HCT116 (cell line): ENCODE measurements at regions not wholly inside any gene's neighbourhood (a gene's known extent, or its start where the extent isn't known, plus 50 kb on each side); places are given as distances from the start of the nearest gene placed in this dataset.

Experiments
- ATF3 ChIP-seq: IDR thresholded peaks from 2 replicates; pipeline ENCODE4 v1.6.1; 2012
- EGR1 ChIP-seq: IDR thresholded peaks from 2 replicates; pipeline ENCODE4 v1.6.1; 2012; ENCODE audit warnings: low read depth
- EZH2phosphoT487 ChIP-seq: fragments of 200-600 bp; IDR thresholded peaks from 2 replicates; pipeline ENCODE4 v1.6.1; 2018; ENCODE audit warnings: antibody characterized with exemption, borderline replicate concordance
- FOSL1 ChIP-seq: IDR thresholded peaks from 2 replicates; pipeline ENCODE4 v1.6.1; 2012; ENCODE audit warnings: low read depth
- JUND ChIP-seq: IDR thresholded peaks from 2 replicates; pipeline ENCODE4 v1.6.1; 2012
- SIN3A ChIP-seq: IDR thresholded peaks from 2 replicates; pipeline ENCODE4 v1.6.1; 2012; ENCODE audit warnings: low read depth
- SP1 ChIP-seq: IDR thresholded peaks from 2 replicates; pipeline ENCODE4 v1.6.1; 2012; ENCODE audit warnings: low read depth
- TF ChIP-seq, protein P1 (sequence below): IDR thresholded peaks from 2 replicates; pipeline ENCODE4 v1.6.1; 2011; ENCODE audit warnings: mild to moderate bottlenecking, low read length, moderate library complexity; ENCODE audit not compliant: insufficient replicate concordance; ENCODE audit errors: extremely low read depth
- TF ChIP-seq, protein P2 (sequence below), 3 experiments: fragments of 200-600 bp in 1 of 3; sonication (generic) in 1 of 3; IDR thresholded peaks in 2 of 3; conservative IDR thresholded peaks in 1 of 3; 2 replicates each; pipeline ENCODE4 v1.5.1; 2012 to 2017; ENCODE audit warnings: low read depth in 2 of 3, low read length in 2 of 3, antibody characterized with exemption in 1 of 3, borderline replicate concordance in 1 of 3, control low read depth in 1 of 3, mild to moderate bottlenecking in 1 of 3, mixed read lengths in 1 of 3, mixed run types in 1 of 3, moderate library complexity in 1 of 3; ENCODE audit not compliant: insufficient read depth in 1 of 3
- TF ChIP-seq, protein P3 (sequence below): IDR thresholded peaks from 2 replicates; pipeline ENCODE4 v1.6.1; 2012; ENCODE audit warnings: low read depth

DNA sequence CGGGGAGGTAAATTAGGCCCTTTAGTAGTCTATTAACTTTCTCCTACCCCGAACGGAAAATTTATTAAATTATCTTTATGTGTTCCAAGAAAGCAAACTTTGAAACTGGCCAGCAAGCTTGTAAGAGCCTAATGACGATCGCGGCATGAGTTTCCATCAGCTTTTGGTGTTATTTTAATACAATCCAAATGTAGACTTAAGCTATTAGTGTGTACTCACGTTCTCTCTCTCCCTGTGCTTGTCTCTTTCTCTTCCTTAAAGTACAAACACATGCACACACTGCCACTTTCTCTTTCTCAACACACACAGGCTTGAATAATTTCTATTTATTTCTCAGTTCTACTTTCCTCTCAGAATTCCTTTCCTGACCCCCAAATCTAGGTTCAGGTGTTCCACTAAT, 108.8 kb upstream of the MME start:
- TF ChIP-seq, protein P1, sequence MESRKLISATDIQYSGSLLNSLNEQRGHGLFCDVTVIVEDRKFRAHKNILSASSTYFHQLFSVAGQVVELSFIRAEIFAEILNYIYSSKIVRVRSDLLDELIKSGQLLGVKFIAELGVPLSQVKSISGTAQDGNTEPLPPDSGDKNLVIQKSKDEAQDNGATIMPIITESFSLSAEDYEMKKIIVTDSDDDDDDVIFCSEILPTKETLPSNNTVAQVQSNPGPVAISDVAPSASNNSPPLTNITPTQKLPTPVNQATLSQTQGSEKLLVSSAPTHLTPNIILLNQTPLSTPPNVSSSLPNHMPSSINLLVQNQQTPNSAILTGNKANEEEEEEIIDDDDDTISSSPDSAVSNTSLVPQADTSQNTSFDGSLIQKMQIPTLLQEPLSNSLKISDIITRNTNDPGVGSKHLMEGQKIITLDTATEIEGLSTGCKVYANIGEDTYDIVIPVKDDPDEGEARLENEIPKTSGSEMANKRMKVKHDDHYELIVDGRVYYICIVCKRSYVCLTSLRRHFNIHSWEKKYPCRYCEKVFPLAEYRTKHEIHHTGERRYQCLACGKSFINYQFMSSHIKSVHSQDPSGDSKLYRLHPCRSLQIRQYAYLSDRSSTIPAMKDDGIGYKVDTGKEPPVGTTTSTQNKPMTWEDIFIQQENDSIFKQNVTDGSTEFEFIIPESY: no peak
- TF ChIP-seq, protein P2, sequence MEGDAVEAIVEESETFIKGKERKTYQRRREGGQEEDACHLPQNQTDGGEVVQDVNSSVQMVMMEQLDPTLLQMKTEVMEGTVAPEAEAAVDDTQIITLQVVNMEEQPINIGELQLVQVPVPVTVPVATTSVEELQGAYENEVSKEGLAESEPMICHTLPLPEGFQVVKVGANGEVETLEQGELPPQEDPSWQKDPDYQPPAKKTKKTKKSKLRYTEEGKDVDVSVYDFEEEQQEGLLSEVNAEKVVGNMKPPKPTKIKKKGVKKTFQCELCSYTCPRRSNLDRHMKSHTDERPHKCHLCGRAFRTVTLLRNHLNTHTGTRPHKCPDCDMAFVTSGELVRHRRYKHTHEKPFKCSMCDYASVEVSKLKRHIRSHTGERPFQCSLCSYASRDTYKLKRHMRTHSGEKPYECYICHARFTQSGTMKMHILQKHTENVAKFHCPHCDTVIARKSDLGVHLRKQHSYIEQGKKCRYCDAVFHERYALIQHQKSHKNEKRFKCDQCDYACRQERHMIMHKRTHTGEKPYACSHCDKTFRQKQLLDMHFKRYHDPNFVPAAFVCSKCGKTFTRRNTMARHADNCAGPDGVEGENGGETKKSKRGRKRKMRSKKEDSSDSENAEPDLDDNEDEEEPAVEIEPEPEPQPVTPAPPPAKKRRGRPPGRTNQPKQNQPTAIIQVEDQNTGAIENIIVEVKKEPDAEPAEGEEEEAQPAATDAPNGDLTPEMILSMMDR (IDR thresholded peaks at IDR 0.05 in 2 of 3, conservative IDR thresholded peaks at IDR 0.05 in 1 of 3; ENCODE audit: borderline replicate concordance in 1 of 3, insufficient read depth in 1 of 3, low read depth in 2 of 3, low read length in 2 of 3): no peak
- TF ChIP-seq JUND (no peak), ATF3 (no peak), SIN3A (no peak), EGR1 (no peak), EZH2phosphoT487 (no peak), FOSL1 (no peak), SP1 (no peak)
- TF ChIP-seq, protein P3, sequence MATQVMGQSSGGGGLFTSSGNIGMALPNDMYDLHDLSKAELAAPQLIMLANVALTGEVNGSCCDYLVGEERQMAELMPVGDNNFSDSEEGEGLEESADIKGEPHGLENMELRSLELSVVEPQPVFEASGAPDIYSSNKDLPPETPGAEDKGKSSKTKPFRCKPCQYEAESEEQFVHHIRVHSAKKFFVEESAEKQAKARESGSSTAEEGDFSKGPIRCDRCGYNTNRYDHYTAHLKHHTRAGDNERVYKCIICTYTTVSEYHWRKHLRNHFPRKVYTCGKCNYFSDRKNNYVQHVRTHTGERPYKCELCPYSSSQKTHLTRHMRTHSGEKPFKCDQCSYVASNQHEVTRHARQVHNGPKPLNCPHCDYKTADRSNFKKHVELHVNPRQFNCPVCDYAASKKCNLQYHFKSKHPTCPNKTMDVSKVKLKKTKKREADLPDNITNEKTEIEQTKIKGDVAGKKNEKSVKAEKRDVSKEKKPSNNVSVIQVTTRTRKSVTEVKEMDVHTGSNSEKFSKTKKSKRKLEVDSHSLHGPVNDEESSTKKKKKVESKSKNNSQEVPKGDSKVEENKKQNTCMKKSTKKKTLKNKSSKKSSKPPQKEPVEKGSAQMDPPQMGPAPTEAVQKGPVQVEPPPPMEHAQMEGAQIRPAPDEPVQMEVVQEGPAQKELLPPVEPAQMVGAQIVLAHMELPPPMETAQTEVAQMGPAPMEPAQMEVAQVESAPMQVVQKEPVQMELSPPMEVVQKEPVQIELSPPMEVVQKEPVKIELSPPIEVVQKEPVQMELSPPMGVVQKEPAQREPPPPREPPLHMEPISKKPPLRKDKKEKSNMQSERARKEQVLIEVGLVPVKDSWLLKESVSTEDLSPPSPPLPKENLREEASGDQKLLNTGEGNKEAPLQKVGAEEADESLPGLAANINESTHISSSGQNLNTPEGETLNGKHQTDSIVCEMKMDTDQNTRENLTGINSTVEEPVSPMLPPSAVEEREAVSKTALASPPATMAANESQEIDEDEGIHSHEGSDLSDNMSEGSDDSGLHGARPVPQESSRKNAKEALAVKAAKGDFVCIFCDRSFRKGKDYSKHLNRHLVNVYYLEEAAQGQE: no peak
